Endodermal cell (in vitro differentiated cells): ENCODE measurements at regions not wholly inside any gene's neighbourhood (a gene's known extent, or its start where the extent isn't known, plus 50 kb on each side); places are given as distances from the start of the nearest gene placed in this dataset.

Source experiments
- DNase-seq: peaks from one replicate; pipeline ENCODE4 v3.0.0-alpha.2; 2017
- H3K27ac ChIP-seq: 2 replicates; pipeline ENCODE4 v1.5.1; 2013; ENCODE audit warnings: mild to moderate bottlenecking, low read depth, low read length, moderate library complexity
- H3K27me3 ChIP-seq: 2 replicates; pipeline ENCODE4 v1.6.1; 2013; ENCODE audit warnings: mild to moderate bottlenecking, low read length, moderate library complexity; ENCODE audit not compliant: insufficient read depth, control insufficient read depth, poor library complexity, severe bottlenecking
- H3K36me3 ChIP-seq: 2 replicates; pipeline ENCODE4 v1.7.0; 2013; ENCODE audit warnings: mild to moderate bottlenecking, low read length, moderate library complexity; ENCODE audit not compliant: control insufficient read depth, insufficient read depth
- H3K4me1 ChIP-seq: one replicate; pipeline ENCODE4 v1.7.0; 2013; ENCODE audit warnings: low read length; ENCODE audit not compliant: control insufficient read depth, insufficient read depth
- H3K4me3 ChIP-seq: 2 replicates; pipeline ENCODE4 v1.5.1; 2013; ENCODE audit warnings: mild to moderate bottlenecking, low read length, moderate library complexity
- H3K9ac ChIP-seq: 2 replicates; pipeline ENCODE4 v1.6.1; 2013; ENCODE audit warnings: mild to moderate bottlenecking, low read length, moderate library complexity; ENCODE audit not compliant: poor library complexity, severe bottlenecking; ENCODE audit errors: extremely low read depth
- H3K9me3 ChIP-seq: 2 replicates; pipeline ENCODE4 v1.6.1; 2013; ENCODE audit warnings: mild to moderate bottlenecking, low read length, moderate library complexity; ENCODE audit not compliant: control insufficient read depth
- H3K27ac Mint-ChIP-seq: 2 replicates; pipeline ENCODE4 v1.8.0; 2020; ENCODE audit warnings: mixed read lengths
- H3K27me3 Mint-ChIP-seq: 2 replicates; pipeline ENCODE4 v1.8.0; 2021; ENCODE audit warnings: mild to moderate bottlenecking, mixed read lengths; ENCODE audit not compliant: insufficient read depth
- H3K36me3 Mint-ChIP-seq: 2 replicates; pipeline ENCODE4 v1.8.0; 2020; ENCODE audit warnings: low read depth, mixed read lengths
- H3K4me1 Mint-ChIP-seq: 2 replicates; pipeline ENCODE4 v1.8.0; 2020; ENCODE audit warnings: mixed read lengths
- H3K4me3 Mint-ChIP-seq: 2 replicates; pipeline ENCODE4 v1.8.0; 2020; ENCODE audit warnings: mild to moderate bottlenecking, moderate library complexity, mixed read lengths
- H3K9me3 Mint-ChIP-seq: 2 replicates; pipeline ENCODE4 v1.8.0; 2020; ENCODE audit warnings: mild to moderate bottlenecking, mixed read lengths
- WGBS, 2 experiments: methylation state at CpG; one replicate each; pipeline versions ENCODE4 v1.1.5 to v1.1.7; 2013; ENCODE audit warnings: missing lambda C conversion rate in 2 of 2, mixed read lengths in 1 of 2; ENCODE audit not compliant: insufficient coverage in 1 of 2, insufficient read length in 1 of 2; 5-methylcytosine and 5-hydroxymethylcytosine counted together
- TF ChIP-seq, protein P1 (sequence below): fragments of 200-600 bp; sonication (generic); conservative IDR thresholded peaks from 2 replicates; pipeline ENCODE4 v1.5.0; 2021; ENCODE audit warnings: antibody characterized with exemption, mild to moderate bottlenecking

DNA sequence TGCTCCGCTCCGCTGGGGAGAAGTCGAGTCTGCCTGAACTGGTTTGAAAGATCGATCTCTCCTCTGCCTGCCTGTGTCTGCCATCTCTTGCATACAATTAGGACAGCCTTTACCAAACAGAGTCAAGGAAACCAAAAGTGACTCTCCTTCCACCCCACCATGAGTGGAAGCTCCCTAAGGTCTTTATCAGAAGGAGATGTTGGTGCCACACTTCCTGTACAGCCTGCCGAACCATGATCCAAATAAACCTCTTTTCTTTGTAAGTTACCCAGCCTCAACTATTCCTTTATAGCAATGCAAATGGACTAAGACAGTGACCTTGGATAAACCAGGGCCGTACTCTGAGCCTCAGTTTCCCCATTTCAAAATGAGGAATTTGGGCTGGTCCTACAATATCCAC is 106.3 kb upstream of the GDF10 start:
- H3K27ac ChIP-seq: no peak overlapping the region
- TF ChIP-seq, protein P1, sequence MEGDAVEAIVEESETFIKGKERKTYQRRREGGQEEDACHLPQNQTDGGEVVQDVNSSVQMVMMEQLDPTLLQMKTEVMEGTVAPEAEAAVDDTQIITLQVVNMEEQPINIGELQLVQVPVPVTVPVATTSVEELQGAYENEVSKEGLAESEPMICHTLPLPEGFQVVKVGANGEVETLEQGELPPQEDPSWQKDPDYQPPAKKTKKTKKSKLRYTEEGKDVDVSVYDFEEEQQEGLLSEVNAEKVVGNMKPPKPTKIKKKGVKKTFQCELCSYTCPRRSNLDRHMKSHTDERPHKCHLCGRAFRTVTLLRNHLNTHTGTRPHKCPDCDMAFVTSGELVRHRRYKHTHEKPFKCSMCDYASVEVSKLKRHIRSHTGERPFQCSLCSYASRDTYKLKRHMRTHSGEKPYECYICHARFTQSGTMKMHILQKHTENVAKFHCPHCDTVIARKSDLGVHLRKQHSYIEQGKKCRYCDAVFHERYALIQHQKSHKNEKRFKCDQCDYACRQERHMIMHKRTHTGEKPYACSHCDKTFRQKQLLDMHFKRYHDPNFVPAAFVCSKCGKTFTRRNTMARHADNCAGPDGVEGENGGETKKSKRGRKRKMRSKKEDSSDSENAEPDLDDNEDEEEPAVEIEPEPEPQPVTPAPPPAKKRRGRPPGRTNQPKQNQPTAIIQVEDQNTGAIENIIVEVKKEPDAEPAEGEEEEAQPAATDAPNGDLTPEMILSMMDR: no peak
- H3K9me3 ChIP-seq: no peaks in the 10 kb centered on the region
- H3K36me3 Mint-ChIP-seq: no peaks in the 10 kb centered on the region
- no peaks in the 10 kb centered on the region for H3K27me3 ChIP-seq
- no peak for DNase-seq
- H3K27me3 Mint-ChIP-seq: no peaks in the 10 kb centered on the region
- H3K36me3 ChIP-seq: no peaks in the 10 kb centered on the region
- no peaks in the 10 kb centered on the region for H3K9me3 Mint-ChIP-seq
- no peaks in the 10 kb centered on the region for H3K4me1 Mint-ChIP-seq
- no peak overlapping the region for H3K27ac Mint-ChIP-seq
- no peak overlapping the region for H3K4me3 ChIP-seq
- H3K4me3 Mint-ChIP-seq: no peak overlapping the region
- no peaks in the 10 kb centered on the region for H3K4me1 ChIP-seq
- 82 to 90% methylated on average over 5 to 6 of the region's 6 CpGs for WGBS, 2 experiments
- no peak overlapping the region for H3K9ac ChIP-seq

DNA sequence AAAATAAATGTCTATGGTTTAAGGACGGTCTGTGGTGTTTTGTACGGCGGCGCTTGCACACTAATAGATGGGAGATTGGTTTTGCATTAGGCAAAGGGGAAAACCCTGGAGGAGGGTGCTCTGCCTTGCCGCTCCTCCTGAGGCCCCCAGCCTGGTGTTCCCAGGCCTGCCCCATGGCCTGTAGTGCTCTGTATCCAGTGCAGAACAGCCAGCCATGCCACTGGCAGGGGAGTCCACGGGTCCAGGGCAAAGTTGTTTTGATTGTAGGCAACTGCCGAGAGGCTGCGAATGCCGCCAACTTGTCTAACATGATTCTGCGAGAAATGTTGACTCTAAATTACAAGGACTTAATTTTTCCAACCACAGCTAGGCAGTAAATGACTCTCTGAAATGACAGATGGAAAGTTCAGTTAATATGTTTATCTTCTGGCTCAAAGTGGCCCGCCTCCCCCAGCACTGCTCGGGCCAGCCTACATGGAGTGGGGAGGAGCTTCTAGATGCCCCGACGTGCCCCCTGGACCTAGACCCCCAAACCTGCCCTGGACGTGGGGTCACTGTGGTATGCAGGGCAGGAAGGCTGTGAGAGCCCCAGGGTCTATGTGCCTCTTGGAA is 104.6 kb upstream of the GDF10 start:
- Mint-ChIP-seq H3K4me3 (no peak overlapping the region), H3K27ac (no peak overlapping the region), H3K9me3 (no peaks in the 10 kb centered on the region), H3K4me1 (no peaks in the 10 kb centered on the region), H3K27me3 (no peaks in the 10 kb centered on the region), H3K36me3 (no peaks in the 10 kb centered on the region)
- no peak for DNase-seq
- Histone ChIP-seq H3K9me3 (no peaks in the 10 kb centered on the region), H3K9ac (no peak overlapping the region), H3K4me1 (no peaks in the 10 kb centered on the region), H3K36me3 (no peaks in the 10 kb centered on the region), H3K4me3 (no peak overlapping the region), H3K27ac (no peak overlapping the region), H3K27me3 (no peaks in the 10 kb centered on the region)
- WGBS, 2 experiments: 87 to 94% methylated on average over 6 to 15 of the region's 15 CpGs
- TF ChIP-seq, protein P1: no peak

DNA sequence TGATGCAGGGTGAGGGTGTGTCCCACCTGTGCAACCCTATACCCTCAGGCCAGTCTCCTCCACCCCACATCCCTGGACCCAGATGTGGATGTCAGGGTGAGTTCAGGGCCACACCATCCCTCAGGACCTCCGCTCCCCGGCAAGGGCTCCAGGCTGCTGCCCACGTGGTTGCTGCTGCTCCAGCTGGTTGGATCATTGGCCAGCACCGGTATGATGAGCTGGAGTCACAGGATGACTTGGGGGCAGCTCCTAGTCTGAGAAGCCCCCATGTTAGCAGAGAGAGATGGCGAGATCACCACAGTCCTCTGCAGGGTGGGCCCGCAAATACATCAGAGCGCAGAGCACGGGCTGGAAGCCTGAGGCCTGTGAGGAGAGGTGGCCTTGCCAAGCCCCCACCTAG is 103.3 kb upstream of the GDF10 start:
- Mint-ChIP-seq H3K27ac (no peak overlapping the region), H3K27me3 (no peaks in the 10 kb centered on the region), H3K4me3 (no peak overlapping the region), H3K36me3 (no peaks in the 10 kb centered on the region), H3K9me3 (no peaks in the 10 kb centered on the region), H3K4me1 (no peaks in the 10 kb centered on the region)
- no peak overlapping the region for H3K9ac ChIP-seq
- no peak overlapping the region for H3K4me3 ChIP-seq
- H3K36me3 ChIP-seq: no peaks in the 10 kb centered on the region
- H3K27ac ChIP-seq: no peak overlapping the region
- 97% methylated on average over 8 of the region's 8 CpGs; no CpG with 5 or more reads in 1 of the 2 experiments for WGBS, 2 experiments
- peak; percentile 18 for DNase-seq
- H3K27me3 ChIP-seq: no peaks in the 10 kb centered on the region
- TF ChIP-seq, protein P1: no peak
- no peaks in the 10 kb centered on the region for H3K9me3 ChIP-seq
- no peaks in the 10 kb centered on the region for H3K4me1 ChIP-seq
